K562 (cell line): ENCODE measurements at regions not wholly inside any gene's neighbourhood (a gene's known extent, or its start where the extent isn't known, plus 50 kb on each side); places are given as distances from the start of the nearest gene placed in this dataset.
A peak's percentile ranks its signal among the peaks of the same experiment; 100 is the strongest.

Experiments
- CBX8 ChIP-seq: fragments of 200-600 bp; sonication (generic); IDR thresholded peaks from 2 replicates; pipeline ENCODE4 v1.6.1; 2012; ENCODE audit warnings: borderline replicate concordance, mixed run types, low read depth, mild to moderate bottlenecking, moderate library complexity, mixed read lengths, low read length, control low read depth, inconsistent platforms; ENCODE audit not compliant: poor library complexity, severe bottlenecking; ENCODE audit errors: extremely low read depth
- CTBP1 ChIP-seq: fragments of 450-650 bp; IDR thresholded peaks from 2 replicates; pipeline ENCODE4 v1.6.1; 2016; ENCODE audit warnings: borderline replicate concordance
- DACH1 ChIP-seq: fragments of 450-650 bp; IDR thresholded peaks from 2 replicates; pipeline ENCODE4 v1.6.1; 2018; ENCODE audit not compliant: partially characterized antibody
- EP400 ChIP-seq: fragments of 450-650 bp; IDR thresholded peaks from 2 replicates; pipeline ENCODE4 v1.6.1; 2017; ENCODE audit warnings: antibody characterized with exemption, mild to moderate bottlenecking, moderate library complexity
- HDAC3 ChIP-seq: fragments of 450-650 bp; IDR thresholded peaks from 2 replicates; pipeline ENCODE4 v1.6.1; 2018; ENCODE audit warnings: borderline replicate concordance, mild to moderate bottlenecking, moderate library complexity; ENCODE audit not compliant: partially characterized antibody
- HDGF ChIP-seq: fragments of 450-650 bp; IDR thresholded peaks from 2 replicates; pipeline ENCODE4 v1.6.1; 2016
- HEY1 ChIP-seq: fragments of 250-450 bp; sonication (Bioruptor Pico); IDR thresholded peaks from 2 replicates; pipeline ENCODE4 v1.5.0; 2020; ENCODE audit warnings: mild to moderate bottlenecking, moderate library complexity, borderline replicate concordance
- HNRNPUL1 ChIP-seq: fragments of 200-400 bp; formaldehyde crosslinking; IDR thresholded peaks from 2 replicates; pipeline ENCODE4 v1.6.1; 2017; ENCODE audit warnings: low read length
- KHSRP ChIP-seq: fragments of 450-650 bp; IDR thresholded peaks from 2 replicates; pipeline ENCODE4 v1.6.1; 2017
- KLF16 ChIP-seq: IDR thresholded peaks from 2 replicates; pipeline ENCODE4 v1.6.1; 2016; ENCODE audit warnings: antibody characterized with exemption
- MED1 ChIP-seq: sonication (generic); formaldehyde crosslinking; IDR thresholded peaks from 2 replicates; pipeline ENCODE4 v1.8.1; 2023; ENCODE audit warnings: missing genetic modification reagents, borderline replicate concordance
- NFIC ChIP-seq: fragments of 450-650 bp; IDR thresholded peaks from 2 replicates; pipeline ENCODE4 v1.6.1; 2017; ENCODE audit warnings: mild to moderate bottlenecking, inconsistent platforms
- NONO ChIP-seq, 2 experiments: fragments of 200-400 bp in 1 of 2; fragments of 450-650 bp in 1 of 2; formaldehyde crosslinking in 1 of 2; IDR thresholded peaks; 2 replicates each; pipeline ENCODE4 v1.6.1; 2017; ENCODE audit warnings: low read depth in 2 of 2, mild to moderate bottlenecking in 2 of 2, moderate library complexity in 2 of 2, low read length in 1 of 2
- NR3C1 ChIP-seq: sonication (generic); formaldehyde crosslinking; IDR thresholded peaks from 2 replicates; pipeline ENCODE4 v1.8.1; 2022; ENCODE audit warnings: missing genetic modification reagents
- SAP30 ChIP-seq: fragments of 200-600 bp; sonication (generic); IDR thresholded peaks from 2 replicates; pipeline ENCODE4 v1.6.1; 2012; ENCODE audit warnings: borderline replicate concordance, low read depth, mild to moderate bottlenecking, moderate library complexity, low read length, control low read depth, inconsistent platforms; ENCODE audit not compliant: insufficient read depth, poor library complexity, severe bottlenecking
- STAT5A ChIP-seq: IDR thresholded peaks from 2 replicates; pipeline ENCODE4 v1.6.1; 2012; ENCODE audit warnings: low read length, inconsistent platforms, borderline replicate concordance
- ZNF263 ChIP-seq: sonication (generic); formaldehyde crosslinking; IDR thresholded peaks from 2 replicates; pipeline ENCODE4 v1.8.0; 2022; ENCODE audit warnings: mild to moderate bottlenecking, missing genetic modification reagents, borderline replicate concordance
- ZNF384 ChIP-seq: IDR thresholded peaks from 2 replicates; pipeline ENCODE4 v1.6.1; 2012; ENCODE audit warnings: low read depth, low read length, improper control_type of control experiment
- ZNF512 ChIP-seq: IDR thresholded peaks from 2 replicates; pipeline ENCODE4 v1.6.1; 2016; ENCODE audit warnings: missing genetic modification characterization, missing compliant biosample characterization
- ZNF592 ChIP-seq: fragments of 450-650 bp; IDR thresholded peaks from 2 replicates; pipeline ENCODE4 v1.6.1; 2017; ENCODE audit warnings: antibody characterized with exemption, mild to moderate bottlenecking
- TF ChIP-seq, protein P1 (sequence below): fragments of 250-450 bp; sonication (Bioruptor Pico); IDR thresholded peaks from 2 replicates; pipeline ENCODE4 v1.5.0; 2021
- TF ChIP-seq, protein P2 (sequence below): fragments of 450-650 bp; IDR thresholded peaks from 2 replicates; pipeline ENCODE4 v1.6.1; 2017; ENCODE audit warnings: mild to moderate bottlenecking, moderate library complexity

- TF ChIP-seq HEY1 (CRISPR knock-in tag) (no peak), KHSRP (no peak), ZNF592 (peak; percentile 36; the same call in 1 of the 2 replicates), NONO (IDR thresholded peaks at IDR 0.05; ENCODE audit: low read depth in 2 of 2, low read length in 1 of 2) (no peak), NR3C1 (CRISPR knock-in tag) (no peak), MED1 (CRISPR knock-in tag) (no peak), KLF16 (no peak), CTBP1 (no peak), HDGF (no peak), DACH1 (no peak), CBX8 (no peak), STAT5A (no peak), ZNF263 (CRISPR knock-in tag) (no peak), HNRNPUL1 (no peak), SAP30 (no peak), HDAC3 (no peak), ZNF384 (no peak), NFIC (peak; percentile 41), ZNF512 (tag) (no peak), EP400 (no peak)
- TF ChIP-seq, protein P1, sequence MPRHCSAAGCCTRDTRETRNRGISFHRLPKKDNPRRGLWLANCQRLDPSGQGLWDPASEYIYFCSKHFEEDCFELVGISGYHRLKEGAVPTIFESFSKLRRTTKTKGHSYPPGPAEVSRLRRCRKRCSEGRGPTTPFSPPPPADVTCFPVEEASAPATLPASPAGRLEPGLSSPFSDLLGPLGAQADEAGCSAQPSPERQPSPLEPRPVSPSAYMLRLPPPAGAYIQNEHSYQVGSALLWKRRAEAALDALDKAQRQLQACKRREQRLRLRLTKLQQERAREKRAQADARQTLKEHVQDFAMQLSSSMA (CRISPR knock-in tag): no peak
- TF ChIP-seq, protein P2, sequence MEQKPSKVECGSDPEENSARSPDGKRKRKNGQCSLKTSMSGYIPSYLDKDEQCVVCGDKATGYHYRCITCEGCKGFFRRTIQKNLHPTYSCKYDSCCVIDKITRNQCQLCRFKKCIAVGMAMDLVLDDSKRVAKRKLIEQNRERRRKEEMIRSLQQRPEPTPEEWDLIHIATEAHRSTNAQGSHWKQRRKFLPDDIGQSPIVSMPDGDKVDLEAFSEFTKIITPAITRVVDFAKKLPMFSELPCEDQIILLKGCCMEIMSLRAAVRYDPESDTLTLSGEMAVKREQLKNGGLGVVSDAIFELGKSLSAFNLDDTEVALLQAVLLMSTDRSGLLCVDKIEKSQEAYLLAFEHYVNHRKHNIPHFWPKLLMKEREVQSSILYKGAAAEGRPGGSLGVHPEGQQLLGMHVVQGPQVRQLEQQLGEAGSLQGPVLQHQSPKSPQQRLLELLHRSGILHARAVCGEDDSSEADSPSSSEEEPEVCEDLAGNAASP: no peak
Measured at GRCh38 chr3:152909180-152909883, 74.4 kb downstream of the P2RY1 start (continued).
